OCI-LY1 (cell line): ENCODE measurements at regions not wholly inside any gene's neighbourhood (a gene's known extent, or its start where the extent isn't known, plus 50 kb on each side); places are given as distances from the start of the nearest gene placed in this dataset.

Source experiments
- H2AFZ ChIP-seq: fragments of 200-600 bp; sonication (generic), shearing (Covaris generic); 2 replicates; pipeline ENCODE4 v1.6.0; 2014; ENCODE audit warnings: antibody characterized with exemption, mild to moderate bottlenecking, low read length
- H3F3A ChIP-seq: fragments of 200-600 bp; sonication (generic), shearing (Covaris generic); 2 replicates; pipeline ENCODE4 v1.6.0; 2014; ENCODE audit warnings: mild to moderate bottlenecking, antibody characterized with exemption, low read length, moderate library complexity; ENCODE audit not compliant: insufficient read depth
- H3K27ac ChIP-seq: fragments of 200-600 bp; sonication (generic); 2 replicates; pipeline ENCODE4 v1.5.1; 2014; ENCODE audit warnings: low read length, mixed run types, mild to moderate bottlenecking, low read depth; ENCODE audit not compliant: poor library complexity, severe bottlenecking
- H3K27me3 ChIP-seq: fragments of 200-600 bp; sonication (generic); 2 replicates; pipeline ENCODE4 v1.6.0; 2014; ENCODE audit warnings: antibody characterized with exemption, mild to moderate bottlenecking, low read length, moderate library complexity; ENCODE audit not compliant: insufficient read depth
- H3K36me3 ChIP-seq: fragments of 200-600 bp; sonication (generic); 2 replicates; pipeline ENCODE4 v1.6.1; 2014; ENCODE audit warnings: mild to moderate bottlenecking, antibody characterized with exemption, low read length, moderate library complexity, mixed read lengths; ENCODE audit not compliant: insufficient read depth
- H3K4me1 ChIP-seq: fragments of 200-600 bp; sonication (generic); 2 replicates; pipeline ENCODE4 v1.5.1; 2014; ENCODE audit warnings: mild to moderate bottlenecking, low read length, moderate library complexity; ENCODE audit not compliant: insufficient read depth, severe bottlenecking
- H3K4me2 ChIP-seq: fragments of 200-600 bp; sonication (generic), shearing (Covaris generic); 2 replicates; pipeline ENCODE4 v1.6.1; 2014; ENCODE audit warnings: low read length
- H3K4me3 ChIP-seq: fragments of 200-600 bp; sonication (generic); 2 replicates; pipeline ENCODE4 v1.5.1; 2014; ENCODE audit warnings: low read length, low read depth, mild to moderate bottlenecking, mixed read lengths; ENCODE audit not compliant: poor library complexity, severe bottlenecking
- H3K79me2 ChIP-seq: fragments of 200-600 bp; shearing (Covaris generic); 2 replicates; pipeline ENCODE4 v1.6.1; 2016; ENCODE audit warnings: mixed run types, low read length, mixed read lengths; ENCODE audit not compliant: insufficient read depth
- H3K9ac ChIP-seq: fragments of 200-600 bp; sonication (generic), shearing (Covaris generic); 2 replicates; pipeline ENCODE4 v1.6.1; 2014; ENCODE audit warnings: mild to moderate bottlenecking, low read length, mixed read lengths
- H3K9me2 ChIP-seq: fragments of 200-600 bp; sonication (generic), shearing (Covaris generic); 2 replicates; pipeline ENCODE4 v1.6.1; 2014; ENCODE audit warnings: low read depth, mild to moderate bottlenecking, low read length, mixed read lengths
- H3K9me3 ChIP-seq: fragments of 200-600 bp; shearing (Covaris generic); 2 replicates; pipeline ENCODE4 v1.6.1; 2014; ENCODE audit warnings: low read length, mixed read lengths
- H4K20me1 ChIP-seq: fragments of 200-600 bp; sonication (generic), shearing (Covaris generic); 2 replicates; pipeline ENCODE4 v1.6.0; 2016; ENCODE audit warnings: mild to moderate bottlenecking, low read length; ENCODE audit not compliant: insufficient read depth
- CTCF ChIP-seq: fragments of 200-600 bp; sonication (generic), shearing (Covaris generic); IDR thresholded peaks from 2 replicates; pipeline ENCODE4 v1.5.1; 2017; ENCODE audit warnings: mild to moderate bottlenecking, antibody characterized with exemption, low read length, moderate library complexity, mixed read lengths
- EZH2 ChIP-seq: fragments of 200-600 bp; sonication (generic), shearing (Covaris generic); IDR thresholded peaks from 2 replicates; pipeline ENCODE4 v1.8.0; 2017; ENCODE audit warnings: borderline replicate concordance, mixed run types, mild to moderate bottlenecking, antibody characterized with exemption, low read length, moderate library complexity, mixed read lengths

GRCh38 chr13:38535261-38535660 lies 151.6 kb upstream of the FREM2 start:
- no peaks in the 10 kb centered on the region for H3K9me2 ChIP-seq
- no peaks in the 10 kb centered on the region for H3K9me3 ChIP-seq
- H3K36me3 ChIP-seq: no peaks in the 10 kb centered on the region
- H4K20me1 ChIP-seq: no peaks in the 10 kb centered on the region
- no peaks in the 10 kb centered on the region for H3K27me3 ChIP-seq
- H2AFZ ChIP-seq: no peak overlapping the region
- H3K27ac ChIP-seq: no peak overlapping the region
- H3K79me2 ChIP-seq: no peaks in the 10 kb centered on the region
- no peaks in the 10 kb centered on the region for H3F3A ChIP-seq
- H3K4me2 ChIP-seq: no peak overlapping the region
- H3K9ac ChIP-seq: no peak overlapping the region
- H3K4me3 ChIP-seq: no peak overlapping the region
- TF ChIP-seq EZH2 (no peak), CTCF (no peak)
- H3K4me1 ChIP-seq: no peaks in the 10 kb centered on the region

GRCh38 chr13:38537051-38537450 lies 149.8 kb upstream of the FREM2 start:
- Histone ChIP-seq H3K79me2 (no peaks in the 10 kb centered on the region), H3K9me2 (no peaks in the 10 kb centered on the region), H4K20me1 (no peaks in the 10 kb centered on the region), H3K27ac (no peak overlapping the region), H3K36me3 (no peaks in the 10 kb centered on the region), H2AFZ (no peak overlapping the region), H3K9ac (no peak overlapping the region), H3K4me3 (no peak overlapping the region), H3K9me3 (no peaks in the 10 kb centered on the region), H3F3A (no peaks in the 10 kb centered on the region), H3K4me2 (no peak overlapping the region), H3K4me1 (no peaks in the 10 kb centered on the region), H3K27me3 (no peaks in the 10 kb centered on the region)
- TF ChIP-seq CTCF: no peak
- no peak for TF ChIP-seq EZH2

- H3K9me2 ChIP-seq: no peaks in the 10 kb centered on the region
- H3K27ac ChIP-seq: no peak overlapping the region
- no peaks in the 10 kb centered on the region for H3K27me3 ChIP-seq
- no peak overlapping the region for H3K4me2 ChIP-seq
- no peaks in the 10 kb centered on the region for H3K36me3 ChIP-seq
- H2AFZ ChIP-seq: no peak overlapping the region
- no peak overlapping the region for H3K9ac ChIP-seq
- no peaks in the 10 kb centered on the region for H3F3A ChIP-seq
- TF ChIP-seq EZH2: no peak
- TF ChIP-seq CTCF: no peak
- no peaks in the 10 kb centered on the region for H3K4me1 ChIP-seq
- no peaks in the 10 kb centered on the region for H4K20me1 ChIP-seq
- H3K4me3 ChIP-seq: no peak overlapping the region
- no peaks in the 10 kb centered on the region for H3K79me2 ChIP-seq
- H3K9me3 ChIP-seq: no peaks in the 10 kb centered on the region
These were observed 148.5 kb upstream of the FREM2 start for GRCh38 chr13:38538422-38538821.
